Esophagus squamous epithelium (tissue), 5 donors: ENCODE measurements at regions not wholly inside any gene's neighbourhood (a gene's known extent, or its start where the extent isn't known, plus 50 kb on each side); places are given as distances from the start of the nearest gene placed in this dataset.

Experiments
- DNase-seq: peaks from one replicate; lab custom pipeline; 2025; lab: John Stamatoyannopoulos, UW
- H3K27ac ChIP-seq, 4 donors: fragments of 200-600 bp; sonication (generic); one replicate each; pipeline ENCODE4 v1.5.1; 2016 to 2019; ENCODE audit warnings: mild to moderate bottlenecking in 1 of 4
- H3K27me3 ChIP-seq, 4 donors: fragments of 200-600 bp; sonication (generic); 1 replicate in 3 of 4; 2 replicates in 1 of 4; pipeline versions ENCODE4 v1.5.1 to v1.6.0; 2017 to 2021; ENCODE audit warnings: antibody characterized with exemption in 1 of 4
- H3K36me3 ChIP-seq, 3 donors: fragments of 200-600 bp; sonication (generic); one replicate each; pipeline ENCODE4 v1.5.1; 2016 to 2019
- H3K4me1 ChIP-seq, 3 donors: fragments of 200-600 bp; sonication (generic); one replicate each; pipeline ENCODE4 v1.5.1; 2017 to 2019
- H3K4me3 ChIP-seq, 4 donors: fragments of 200-600 bp; sonication (generic); 1 replicate in 3 of 4; 2 replicates in 1 of 4; pipeline ENCODE4 v1.5.1; 2016 to 2019; ENCODE audit warnings: mild to moderate bottlenecking in 2 of 4, moderate library complexity in 1 of 4
- H3K9me3 ChIP-seq, 3 donors: fragments of 200-600 bp; sonication (generic); one replicate each; pipeline ENCODE4 v1.5.1; 2016 to 2019
- POLR2A ChIP-seq, 4 donors: fragments of 450-650 bp; IDR thresholded peaks; one replicate each; pipeline ENCODE4 v1.6.1; 2017; ENCODE audit warnings: antibody characterized with exemption in 4 of 4, mild to moderate bottlenecking in 4 of 4, moderate library complexity in 3 of 4
- WGBS, 2 donors: methylation state at CpG; one replicate each; pipeline ENCODE4 v1.1.5; 2018; 5-methylcytosine and 5-hydroxymethylcytosine counted together
- intact Hi-C: fragments of 100-400 bp; cut with DNase I; formaldehyde crosslinking; loops from one replicate; pipeline ENCODE4 v1.15.0; 2022
- TF ChIP-seq, protein P1 (sequence below), 6 experiments: fragments of 450-650 bp in 4 of 6; fragments of 200-600 bp in 2 of 6; sonication (generic) in 2 of 6; IDR thresholded peaks; one replicate each; pipeline ENCODE4 v1.5.1; 2016 to 2019; ENCODE audit warnings: antibody characterized with exemption in 6 of 6, mild to moderate bottlenecking in 4 of 6, moderate library complexity in 4 of 6
- donor health status: DM: yes; HTN: yes; CAD: no.

DNA sequence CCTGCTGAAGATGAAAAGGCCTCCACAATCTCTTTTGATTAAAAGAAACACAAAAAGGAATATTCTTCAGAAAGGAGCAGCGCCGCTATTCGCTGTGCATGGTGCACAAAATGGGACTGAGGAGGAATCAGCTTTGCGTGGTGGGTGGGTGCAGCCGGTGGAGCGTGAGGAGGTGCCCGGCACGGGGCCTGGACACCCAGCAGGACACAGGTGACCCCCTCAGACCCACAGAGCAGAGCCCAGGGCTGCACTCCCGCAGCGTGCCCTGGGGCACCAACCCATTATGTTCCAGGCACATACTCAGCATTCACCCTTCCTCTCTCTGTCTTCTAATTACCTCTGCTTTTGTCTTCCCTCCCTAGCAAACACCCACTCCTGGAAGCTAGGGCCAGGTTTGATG, 238.0 kb upstream of the PPP2R2D start:
- H3K4me3 ChIP-seq, result no peak overlapping the region
- no peak for DNase-seq

DNA sequence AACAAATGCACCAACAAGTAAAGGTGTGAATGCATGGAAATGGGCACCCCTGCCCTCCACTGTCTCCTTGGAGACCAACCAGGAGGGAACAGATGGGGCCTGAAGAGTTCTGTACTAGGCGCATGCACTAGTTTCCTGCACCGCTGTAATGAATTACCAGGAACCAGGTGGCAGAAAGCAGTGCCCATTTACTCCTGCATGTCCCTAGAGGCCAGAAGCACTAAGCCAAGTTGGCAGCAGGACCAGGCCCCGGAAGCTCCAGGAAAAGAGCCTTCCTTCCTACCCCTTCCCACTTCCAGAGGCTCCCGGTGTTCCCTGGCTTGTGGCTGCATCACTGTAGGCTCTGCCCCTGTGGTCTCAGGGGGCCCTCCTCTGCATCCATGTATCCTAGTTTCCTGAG, 237.5 kb upstream of the PPP2R2D start:
- Histone ChIP-seq H3K27ac (no peak overlapping the region), H3K4me1 (no peaks in the 10 kb centered on the region), H3K36me3 (no peaks in the 10 kb centered on the region), H3K4me3 (no peak overlapping the region), H3K27me3 (peaks cover 0 to 3% (median 0%) of the 10 kb centered on the region in 4 donors), H3K9me3 (no peaks in the 10 kb centered on the region)
- WGBS, 2 donors, result 75 to 79% methylated on average over 2 to 4 of the region's 4 CpGs
- TF ChIP-seq, protein P1, sequence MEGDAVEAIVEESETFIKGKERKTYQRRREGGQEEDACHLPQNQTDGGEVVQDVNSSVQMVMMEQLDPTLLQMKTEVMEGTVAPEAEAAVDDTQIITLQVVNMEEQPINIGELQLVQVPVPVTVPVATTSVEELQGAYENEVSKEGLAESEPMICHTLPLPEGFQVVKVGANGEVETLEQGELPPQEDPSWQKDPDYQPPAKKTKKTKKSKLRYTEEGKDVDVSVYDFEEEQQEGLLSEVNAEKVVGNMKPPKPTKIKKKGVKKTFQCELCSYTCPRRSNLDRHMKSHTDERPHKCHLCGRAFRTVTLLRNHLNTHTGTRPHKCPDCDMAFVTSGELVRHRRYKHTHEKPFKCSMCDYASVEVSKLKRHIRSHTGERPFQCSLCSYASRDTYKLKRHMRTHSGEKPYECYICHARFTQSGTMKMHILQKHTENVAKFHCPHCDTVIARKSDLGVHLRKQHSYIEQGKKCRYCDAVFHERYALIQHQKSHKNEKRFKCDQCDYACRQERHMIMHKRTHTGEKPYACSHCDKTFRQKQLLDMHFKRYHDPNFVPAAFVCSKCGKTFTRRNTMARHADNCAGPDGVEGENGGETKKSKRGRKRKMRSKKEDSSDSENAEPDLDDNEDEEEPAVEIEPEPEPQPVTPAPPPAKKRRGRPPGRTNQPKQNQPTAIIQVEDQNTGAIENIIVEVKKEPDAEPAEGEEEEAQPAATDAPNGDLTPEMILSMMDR (IDR thresholded peaks at IDR 0.05), result no peak
- TF ChIP-seq POLR2A (IDR thresholded peaks at IDR 0.05), result no peak
- intact Hi-C loops, result no loop called here
- no peak for DNase-seq

More for the DNA sequence above, 238.0 kb upstream of the PPP2R2D start:
- no peaks in the 10 kb centered on the region for H3K4me1 ChIP-seq
- TF ChIP-seq, protein P1 (IDR thresholded peaks at IDR 0.05), result no peak
- TF ChIP-seq POLR2A (IDR thresholded peaks at IDR 0.05), result no peak
- H3K27ac ChIP-seq, result no peak overlapping the region
- intact Hi-C loops, result no loop called here
- WGBS, 2 donors, result 87 to 90% methylated on average over 7 to 8 of the region's 10 CpGs
- no peaks in the 10 kb centered on the region for H3K36me3 ChIP-seq
- H3K9me3 ChIP-seq, result no peaks in the 10 kb centered on the region
- H3K27me3 ChIP-seq, result peaks cover 0 to 3% (median 0%) of the 10 kb centered on the region in 4 donors

DNA sequence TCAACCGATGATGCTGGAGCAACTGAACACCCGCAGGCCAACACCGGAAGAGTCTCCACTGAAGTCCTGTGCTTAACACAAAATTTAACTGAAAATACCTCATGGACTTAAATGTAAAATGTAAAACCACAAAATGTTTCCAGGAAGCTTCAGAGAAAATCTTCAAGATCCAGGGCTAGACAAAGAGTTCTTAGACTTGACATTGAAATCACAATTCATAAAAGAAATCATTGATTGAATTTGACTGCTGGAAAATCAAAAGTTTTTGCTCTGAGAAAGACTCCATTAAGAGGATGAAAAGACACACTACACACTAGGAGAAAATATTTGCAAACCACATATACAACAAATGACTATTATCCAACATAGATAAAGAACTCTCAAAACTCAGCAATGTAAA, 234.7 kb upstream of the PPP2R2D start:
- no peak overlapping the region for H3K4me3 ChIP-seq
- no peak for DNase-seq
- TF ChIP-seq, protein P1 (IDR thresholded peaks at IDR 0.05), result no peak
- TF ChIP-seq POLR2A (IDR thresholded peaks at IDR 0.05), result no peak
- H3K27me3 ChIP-seq, result no peaks in the 10 kb centered on the region
- no peaks in the 10 kb centered on the region for H3K36me3 ChIP-seq
- H3K27ac ChIP-seq, result no peak overlapping the region
- intact Hi-C loops, result no loop called here
- WGBS, 2 donors, result 96 to 100% methylated on average over 3 of the region's 3 CpGs
- no peaks in the 10 kb centered on the region for H3K4me1 ChIP-seq
- no peaks in the 10 kb centered on the region for H3K9me3 ChIP-seq

DNA sequence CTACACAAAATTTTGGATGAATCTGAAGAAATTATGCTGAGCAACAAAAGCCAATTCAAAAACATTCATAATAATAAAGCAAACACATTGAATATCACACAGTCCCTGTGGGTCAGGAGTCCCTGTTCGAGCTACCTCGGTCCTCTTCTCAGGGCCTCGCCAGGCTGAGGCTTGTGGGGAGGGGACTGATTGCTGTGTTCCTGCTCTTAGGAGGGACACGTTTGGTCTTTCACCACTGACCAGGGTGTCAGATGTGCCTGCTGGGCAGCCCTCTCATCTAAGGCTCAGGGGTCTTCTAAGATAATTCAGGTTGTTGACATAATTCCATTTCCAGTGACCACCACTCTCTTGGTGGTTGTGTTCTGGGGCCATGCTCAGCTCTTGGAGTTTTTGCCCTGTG, 233.8 kb upstream of the PPP2R2D start:
- Histone ChIP-seq H3K36me3 (no peaks in the 10 kb centered on the region), H3K4me3 (no peak overlapping the region), H3K9me3 (peaks cover 0 to 3% (median 0%) of the 10 kb centered on the region in 3 donors), H3K27ac (no peak overlapping the region), H3K27me3 (no peaks in the 10 kb centered on the region), H3K4me1 (no peaks in the 10 kb centered on the region)
- TF ChIP-seq POLR2A (IDR thresholded peaks at IDR 0.05), result no peak
- TF ChIP-seq, protein P1 (IDR thresholded peaks at IDR 0.05), result no peak
- intact Hi-C loops, result no loop called here
- WGBS, 2 donors, result 67 to 69% methylated on average over 3 to 4 of the region's 4 CpGs
- no peak for DNase-seq

DNA sequence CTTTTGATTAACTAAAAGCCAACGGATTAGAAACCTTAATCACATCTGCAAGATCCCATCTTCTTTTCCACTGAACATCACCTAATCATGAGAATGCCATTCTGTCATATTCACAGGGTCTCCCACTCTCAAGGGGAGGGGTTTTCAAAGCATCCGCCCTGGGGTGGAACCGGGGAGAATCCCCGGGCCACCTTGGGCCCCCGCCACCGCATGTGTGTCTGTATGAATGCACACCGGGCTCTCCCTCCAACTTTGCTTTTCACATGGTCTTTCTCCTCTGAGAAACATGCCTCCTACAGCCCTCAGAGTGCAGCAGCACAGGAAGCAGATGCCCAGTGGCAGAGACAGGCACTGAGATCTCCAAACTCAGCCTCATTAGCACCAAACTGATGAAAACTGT, 233.2 kb upstream of the PPP2R2D start:
- 77 to 100% methylated on average over 4 to 7 of the region's 7 CpGs for WGBS, 2 donors
- intact Hi-C loops, result no loop called here
- Histone ChIP-seq H3K4me1 (no peaks in the 10 kb centered on the region), H3K9me3 (peaks cover 0 to 3% (median 0%) of the 10 kb centered on the region in 3 donors), H3K4me3 (no peak overlapping the region), H3K27me3 (no peaks in the 10 kb centered on the region), H3K36me3 (no peaks in the 10 kb centered on the region), H3K27ac (no peak overlapping the region)
- DNase-seq, result no peak
- no peak for TF ChIP-seq POLR2A (IDR thresholded peaks at IDR 0.05)
- TF ChIP-seq, protein P1 (IDR thresholded peaks at IDR 0.05), result no peak
